Fibroblast of skin of right quadriceps (primary cell): ENCODE measurements at regions not wholly inside any gene's neighbourhood (a gene's known extent, or its start where the extent isn't known, plus 50 kb on each side); places are given as distances from the start of the nearest gene placed in this dataset.

Experiments
- DNase-seq: peaks from one replicate; pipeline ENCODE4 v3.0.0-alpha.2; 2013

GRCh38 chr21:24290151-24290833 lies 1317.0 kb downstream of the MRPL39 start:
- no peak for DNase-seq

- DNase-seq = no peak
These were observed 1317.7 kb downstream of the MRPL39 start for GRCh38 chr21:24289539-24289938.

- DNase-seq = no peak
These were observed 1326.7 kb downstream of the MRPL39 start for GRCh38 chr21:24280596-24280995.

GRCh38 chr21:24278711-24279110 lies 1328.6 kb downstream of the MRPL39 start:
- no peak for DNase-seq

- DNase-seq = peak; percentile 3
These were observed 1331.1 kb downstream of the MRPL39 start for GRCh38 chr21:24276204-24276603.

GRCh38 chr21:24275616-24276015 lies 1331.7 kb downstream of the MRPL39 start:
- DNase-seq = no peak

- DNase-seq = no peak
These were observed 1334.8 kb downstream of the MRPL39 start for GRCh38 chr21:24272521-24272938.

- no peak for DNase-seq
These were observed 1341.3 kb downstream of the MRPL39 start for GRCh38 chr21:24265987-24266386.

GRCh38 chr21:24260751-24261150 lies 1346.5 kb downstream of the MRPL39 start:
- DNase-seq = no peak

- peak; percentile 70 for DNase-seq
These were observed 1348.0 kb downstream of the MRPL39 start for GRCh38 chr21:24259241-24259640.

GRCh38 chr21:24255591-24255990 lies 1351.7 kb downstream of the MRPL39 start:
- no peak for DNase-seq

- DNase-seq = peak; percentile 45
These were observed 1381.8 kb downstream of the MRPL39 start for GRCh38 chr21:24225431-24225830.

- no peak for DNase-seq
These were observed 1382.9 kb downstream of the MRPL39 start for GRCh38 chr21:24224422-24224821.

GRCh38 chr21:24223624-24224023 lies 1383.7 kb downstream of the MRPL39 start:
- no peak for DNase-seq

- DNase-seq = no peak
These were observed 1384.6 kb downstream of the MRPL39 start for GRCh38 chr21:24222676-24223075.

- DNase-seq = peak; percentile 14
These were observed 1386.8 kb downstream of the MRPL39 start for GRCh38 chr21:24220446-24220845.

- peak; percentile 13 for DNase-seq
These were observed 1390.1 kb downstream of the MRPL39 start for GRCh38 chr21:24217151-24217550.

- DNase-seq = no peak
These were observed 1397.2 kb downstream of the MRPL39 start for GRCh38 chr21:24210130-24210529.

- no peak for DNase-seq
These were observed 1398.6 kb downstream of the MRPL39 start for GRCh38 chr21:24208562-24209260.

GRCh38 chr21:24205319-24205718 lies 1402.0 kb downstream of the MRPL39 start:
- no peak for DNase-seq

- DNase-seq = no peak
These were observed 1402.6 kb downstream of the MRPL39 start for GRCh38 chr21:24204641-24205040.

GRCh38 chr21:24200052-24200451 lies 1407.2 kb downstream of the MRPL39 start:
- no peak for DNase-seq

- peak; percentile 7 for DNase-seq
These were observed 1409.4 kb downstream of the MRPL39 start for GRCh38 chr21:24197923-24198322.

GRCh38 chr21:24197132-24197643 lies 1410.1 kb downstream of the MRPL39 start:
- no peak for DNase-seq
